HG03558 (cell line): ENCODE measurements at regions not wholly inside any gene's neighbourhood (a gene's known extent, or its start where the extent isn't known, plus 50 kb on each side); places are given as distances from the start of the nearest gene placed in this dataset.

Experiments
- ATAC-seq: cut with Tn5 transposase; IDR thresholded peaks from one replicate; pipeline ENCODE4 v1.9.1; 2021; ENCODE audit warnings: moderate number of reproducible peaks; ENCODE audit not compliant: unreplicated experiment; ENCODE audit errors: extremely low read depth

- ATAC-seq = no peak
These were observed 125.8 kb upstream of the UNC5C start for GRCh38 chr4:95674521-95674981.

GRCh38 chr4:95672811-95673210, 124.0 kb upstream of the UNC5C start:
- no peak for ATAC-seq

- ATAC-seq = no peak
These were observed 111.9 kb upstream of the UNC5C start for GRCh38 chr4:95660719-95661118.

GRCh38 chr4:95651891-95652290, 103.1 kb upstream of the UNC5C start:
- ATAC-seq = no peak

- no peak for ATAC-seq
These were observed 95.6 kb upstream of the UNC5C start for GRCh38 chr4:95644417-95644816.

- no peak for ATAC-seq
These were observed 94.9 kb upstream of the UNC5C start for GRCh38 chr4:95643627-95644026.

GRCh38 chr4:95641571-95641970, 92.8 kb upstream of the UNC5C start:
- ATAC-seq = no peak

- no peak for ATAC-seq
These were observed 91.5 kb upstream of the UNC5C start for GRCh38 chr4:95640311-95640710.

GRCh38 chr4:95638920-95639501, 90.2 kb upstream of the UNC5C start:
- no peak for ATAC-seq

GRCh38 chr4:95637043-95637600, 88.3 kb upstream of the UNC5C start:
- ATAC-seq = no peak

- no peak for ATAC-seq
These were observed 87.3 kb upstream of the UNC5C start for GRCh38 chr4:95636061-95636460.

- no peak for ATAC-seq
These were observed 78.9 kb upstream of the UNC5C start for GRCh38 chr4:95627709-95628108.

GRCh38 chr4:95627024-95627605, 78.3 kb upstream of the UNC5C start:
- no peak for ATAC-seq

GRCh38 chr4:95625020-95625419, 76.2 kb upstream of the UNC5C start:
- no peak for ATAC-seq

GRCh38 chr4:95619525-95620443, 71.0 kb upstream of the UNC5C start:
- no peak for ATAC-seq

- no peak for ATAC-seq
These were observed 66.0 kb upstream of the UNC5C start for GRCh38 chr4:95614684-95615205.

- ATAC-seq = no peak
These were observed 61.3 kb upstream of the UNC5C start for GRCh38 chr4:95610061-95610569.

GRCh38 chr4:95606739-95607138, 58.0 kb upstream of the UNC5C start:
- ATAC-seq = no peak

GRCh38 chr4:95603393-95603792, 54.6 kb upstream of the UNC5C start:
- no peak for ATAC-seq

GRCh38 chr4:95602872-95603271, 54.1 kb upstream of the UNC5C start:
- no peak for ATAC-seq

- no peak for ATAC-seq
These were observed 52.6 kb upstream of the UNC5C start for GRCh38 chr4:95601356-95601755.
